Midbrain (tissue), 1 donor: ENCODE measurements at regions not wholly inside any gene's neighbourhood (a gene's known extent, or its start where the extent isn't known, plus 50 kb on each side); places are given as distances from the start of the nearest gene placed in this dataset.

ENCODE experiments used
- DNase-seq: peaks from one replicate; lab custom pipeline; 2025; lab: John Stamatoyannopoulos, UW

DNA sequence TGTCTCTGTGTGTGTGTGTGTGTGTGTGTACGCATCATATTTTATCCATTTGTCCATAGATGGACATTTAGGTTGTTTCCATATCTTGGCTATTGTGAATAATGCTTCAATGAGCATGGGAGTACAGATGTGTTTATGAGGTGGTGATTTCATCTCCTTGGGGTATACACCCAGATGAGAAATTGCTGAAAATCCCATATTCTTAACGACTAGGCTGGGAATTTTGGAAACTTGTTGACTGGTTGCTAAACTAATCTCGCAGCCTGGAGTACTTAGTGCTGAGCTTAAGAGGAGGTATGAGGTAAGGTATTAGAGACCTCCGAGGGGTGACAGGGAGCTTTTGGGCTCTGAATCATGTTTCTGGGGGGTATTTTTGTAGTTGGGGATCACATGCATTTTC is 66.0 kb upstream of the SPRED2 start:
- no peak for DNase-seq

DNA sequence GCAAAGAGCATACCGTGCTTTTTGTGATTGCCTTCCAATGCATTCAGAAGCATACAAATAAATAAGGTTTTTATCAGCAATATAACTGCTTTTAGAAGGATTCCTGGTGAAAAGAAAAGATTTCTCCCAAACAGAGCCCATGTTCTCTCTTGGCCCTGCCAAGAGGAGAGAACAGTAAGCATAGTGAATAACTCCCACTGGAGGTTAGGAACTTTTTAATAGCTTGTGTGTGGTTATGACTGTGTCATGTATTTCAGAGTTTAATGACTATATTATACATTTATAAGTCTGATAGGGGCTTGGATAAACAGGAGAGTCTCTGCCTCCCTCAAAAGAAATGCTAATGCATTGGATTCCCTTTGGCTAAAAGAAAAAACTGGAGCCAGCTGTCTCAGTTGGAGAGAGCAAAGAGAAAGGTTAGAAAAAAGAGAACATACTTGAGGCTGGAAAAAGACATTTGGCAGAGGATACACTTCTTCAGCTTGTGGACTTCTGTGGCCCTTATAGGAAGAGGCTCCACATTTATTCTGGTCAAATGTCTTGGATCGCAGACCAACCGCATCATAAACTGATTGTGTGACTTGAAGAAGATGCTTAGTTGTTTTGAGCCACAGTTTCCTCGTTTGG is 63.0 kb upstream of the SPRED2 start:
- DNase-seq, result no peak

DNA sequence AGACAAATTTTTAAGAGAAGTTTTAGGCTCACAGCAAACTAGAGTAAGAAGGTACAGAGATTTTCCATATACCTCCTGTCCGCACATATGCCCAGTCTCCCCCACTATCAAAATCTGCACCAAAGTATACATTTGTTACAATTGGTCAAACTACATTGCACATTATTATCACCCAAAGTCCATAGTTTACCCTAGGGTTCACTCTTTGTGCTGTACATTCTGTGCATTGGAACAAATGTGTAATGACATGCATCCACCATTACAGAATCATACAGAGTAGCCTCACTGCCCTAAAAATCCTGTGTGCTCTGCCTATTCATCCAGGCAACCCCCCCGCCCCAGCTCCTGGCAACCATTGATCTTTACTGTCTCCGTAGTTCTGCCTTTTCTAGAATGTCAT is 61.7 kb upstream of the SPRED2 start:
- no peak for DNase-seq

DNA sequence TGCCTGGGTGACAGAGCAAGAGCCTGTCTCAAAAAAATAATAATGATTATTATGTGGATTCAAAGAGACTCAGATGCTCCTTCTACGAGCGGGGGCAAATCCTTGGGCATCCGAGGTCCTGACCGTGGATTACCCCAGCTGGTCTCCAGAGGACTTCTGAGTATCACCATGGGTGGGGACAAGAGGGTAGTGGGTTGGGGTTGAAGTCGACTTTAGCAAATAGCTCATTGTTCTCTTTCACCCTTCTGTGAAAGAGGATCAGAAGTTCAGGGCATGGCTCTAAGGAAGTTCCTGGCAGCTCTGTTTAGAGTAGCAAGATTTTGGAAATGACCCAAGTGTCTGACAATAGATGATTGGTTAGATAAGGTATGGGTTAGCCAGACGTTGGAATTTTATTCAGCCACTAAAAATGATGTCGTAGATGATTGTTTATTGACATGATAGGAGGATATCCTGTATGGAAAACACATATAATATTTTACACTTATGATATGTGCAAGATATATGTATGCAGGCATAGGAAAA is 59.0 kb upstream of the SPRED2 start:
- no peak for DNase-seq

DNA sequence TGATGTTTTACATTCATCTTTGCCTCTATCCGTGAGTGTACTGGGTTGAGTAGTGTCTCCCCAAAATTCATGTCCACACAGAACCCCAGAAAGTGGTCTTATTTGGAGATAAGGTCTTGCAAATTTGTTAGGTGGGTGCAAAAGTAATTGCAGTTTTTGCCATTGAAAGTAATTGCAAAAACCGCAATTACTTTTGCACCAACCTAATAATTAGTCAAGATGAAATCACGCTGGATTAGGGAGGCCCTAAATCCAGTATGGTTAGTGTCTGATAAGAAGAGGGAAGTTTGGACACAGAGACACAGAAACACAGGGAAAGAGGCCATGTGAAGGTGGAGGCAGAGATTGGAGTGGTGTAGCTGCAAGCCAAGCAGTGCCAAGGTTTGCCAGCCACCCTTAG is 57.8 kb upstream of the SPRED2 start:
- DNase-seq, result no peak

DNA sequence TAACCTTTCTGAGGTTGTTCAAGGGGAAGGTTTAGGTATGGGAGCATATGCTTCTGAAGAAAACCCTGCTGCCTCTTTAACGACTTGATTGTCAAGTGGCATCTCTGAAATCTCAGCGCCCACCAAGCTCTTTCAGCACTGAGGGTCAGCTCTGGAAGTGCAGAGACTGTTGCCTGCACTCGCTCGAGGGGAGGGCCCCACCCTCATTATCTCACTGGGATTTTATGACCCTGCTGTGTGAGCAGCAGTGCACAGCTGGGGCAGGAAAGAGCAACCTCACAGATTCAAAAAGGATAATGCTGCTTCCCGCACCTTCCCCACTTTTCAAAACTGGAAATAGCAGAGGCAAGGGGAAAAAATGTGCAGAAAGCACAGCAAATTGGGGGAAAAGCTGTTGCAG is 56.9 kb upstream of the SPRED2 start:
- no peak for DNase-seq

DNA sequence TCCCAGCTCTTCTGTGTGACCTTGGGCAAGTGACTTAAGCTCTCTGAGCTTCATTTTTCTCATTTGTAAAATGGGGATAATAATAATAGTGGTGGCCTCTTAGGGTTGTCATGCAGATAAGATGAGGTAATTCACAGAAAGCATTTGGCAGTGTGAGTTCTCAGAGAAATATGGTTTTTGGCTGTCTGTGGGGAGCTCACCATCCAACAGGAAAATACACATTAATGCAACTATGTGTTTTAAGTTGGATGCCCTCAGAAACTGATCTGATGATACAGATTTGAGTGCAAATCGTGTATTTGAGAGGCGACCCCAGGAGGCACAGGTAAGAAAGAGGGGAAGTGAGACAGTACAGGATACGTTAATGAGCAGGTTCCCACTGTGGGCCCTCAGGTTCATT is 56.1 kb upstream of the SPRED2 start:
- DNase-seq, result no peak

DNA sequence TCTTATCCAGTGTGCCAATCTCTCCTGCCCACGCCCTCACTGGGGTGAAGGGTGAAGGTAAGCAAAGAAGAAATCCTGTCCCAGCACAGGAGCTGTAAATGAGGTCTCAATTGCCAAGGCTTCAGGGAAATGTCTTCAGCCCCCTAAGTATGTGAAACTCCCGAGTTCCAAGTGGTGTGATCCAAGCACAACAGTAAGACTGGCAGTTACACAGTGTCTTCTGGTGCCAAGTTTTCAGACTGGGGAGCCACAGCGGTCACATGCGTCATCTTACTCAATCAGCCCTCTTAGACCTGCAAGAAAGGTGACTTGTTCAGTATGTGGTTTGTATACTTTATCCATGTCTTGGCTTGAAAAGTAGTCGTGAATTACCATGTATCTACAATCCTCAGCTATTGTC is 55.0 kb upstream of the SPRED2 start:
- DNase-seq, result no peak

DNA sequence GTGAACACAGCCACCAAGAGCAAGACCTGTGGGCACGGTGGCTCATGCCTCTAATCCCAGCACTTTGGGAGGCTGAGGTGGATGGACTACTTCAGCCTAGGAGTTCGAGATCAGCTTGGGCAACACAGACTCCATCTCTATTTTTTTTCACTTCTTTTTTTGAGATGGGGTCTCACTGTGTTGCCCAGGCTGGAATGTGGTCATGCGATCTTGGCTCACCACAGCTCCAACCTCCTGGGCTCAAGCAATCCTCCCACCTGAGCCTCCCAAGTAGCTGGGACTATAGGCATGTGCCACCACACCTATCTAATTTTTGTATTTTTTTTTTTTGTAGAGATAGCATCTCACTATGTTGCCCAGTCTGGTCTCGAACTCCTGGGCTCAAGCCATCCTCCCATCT is 54.4 kb upstream of the SPRED2 start:
- no peak for DNase-seq

DNA sequence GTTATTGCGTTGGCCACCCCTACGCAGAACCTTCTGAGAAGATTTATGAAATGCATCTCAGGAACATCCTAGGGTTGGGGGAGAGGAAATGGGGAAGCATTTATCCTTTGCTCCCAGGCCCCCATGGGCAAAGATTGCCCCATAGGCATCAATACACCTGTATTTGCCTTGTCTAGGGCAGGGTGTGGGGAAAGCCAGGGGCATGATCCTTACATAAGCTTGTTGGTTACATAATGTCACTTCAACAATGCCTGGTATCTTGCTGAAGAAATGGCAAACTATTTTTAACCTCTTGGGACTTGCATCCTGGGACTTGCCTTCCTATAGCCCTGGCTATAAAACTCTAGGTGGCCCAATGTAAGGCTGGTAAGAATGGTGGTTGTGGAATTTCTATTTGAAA is 53.9 kb upstream of the SPRED2 start:
- no peak for DNase-seq

DNA sequence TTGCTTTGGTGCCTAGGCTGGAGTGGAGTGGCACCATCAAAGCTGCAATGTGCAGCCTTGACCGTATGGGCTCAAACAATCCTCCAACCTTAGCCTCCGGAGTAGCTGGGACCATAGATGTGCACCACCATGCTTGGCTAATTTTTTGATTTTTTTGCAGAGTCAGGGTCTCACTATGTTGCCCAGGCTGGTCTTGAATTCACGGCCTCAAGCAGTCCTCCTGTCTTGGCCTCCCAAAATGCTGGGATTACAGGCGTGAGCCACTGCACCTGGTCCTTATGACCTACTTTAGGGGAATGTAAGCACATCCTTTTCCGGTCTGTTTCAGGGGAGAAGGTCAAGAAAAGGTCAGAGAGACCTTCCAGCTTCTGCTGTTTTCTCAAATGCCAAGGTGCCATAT is 53.4 kb upstream of the SPRED2 start:
- no peak for DNase-seq

DNA sequence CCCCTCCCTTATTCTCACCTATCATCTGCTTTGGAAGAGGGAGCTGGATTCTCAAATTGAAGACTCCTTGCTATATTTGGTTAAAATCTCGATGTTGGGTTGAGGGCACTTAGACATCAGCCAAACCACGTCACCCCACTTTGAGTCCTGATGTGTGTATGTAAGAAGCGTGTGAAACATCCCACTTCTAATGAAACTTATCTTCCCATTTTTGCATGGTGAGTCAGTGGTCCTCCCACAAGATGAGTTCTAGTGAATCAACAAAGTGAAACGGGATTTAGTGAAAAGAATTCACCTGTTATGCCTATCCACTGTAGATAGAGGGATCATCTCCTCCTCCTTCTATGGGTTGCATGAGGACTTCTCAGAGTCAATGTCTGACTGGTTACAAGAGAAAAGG is 51.4 kb upstream of the SPRED2 start:
- DNase-seq, result no peak

DNA sequence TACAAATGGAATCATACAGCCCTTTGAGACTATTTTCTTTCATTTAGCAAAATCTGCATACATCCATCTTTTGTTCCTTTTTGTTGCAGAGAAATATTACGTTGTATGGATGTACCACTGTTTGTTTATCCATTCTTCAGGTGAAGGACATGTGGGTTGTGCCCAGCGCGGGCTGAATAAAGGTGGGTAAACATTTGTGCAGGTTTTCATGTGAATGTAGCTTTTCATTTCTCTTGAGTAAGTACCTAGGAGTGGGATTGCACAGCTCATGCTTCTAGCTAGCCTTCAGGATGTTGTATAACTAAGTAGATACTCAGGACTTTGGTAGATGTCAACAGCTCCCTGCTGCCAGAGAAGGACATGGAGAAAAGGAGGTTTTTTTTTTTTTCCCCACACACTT is 50.6 kb upstream of the SPRED2 start:
- no peak for DNase-seq
